ENCODE measurements at regions not wholly inside any gene's neighbourhood (a gene's known extent, or its start where the extent isn't known, plus 50 kb on each side); places are given as distances from the start of the nearest gene placed in this dataset.

DNA sequence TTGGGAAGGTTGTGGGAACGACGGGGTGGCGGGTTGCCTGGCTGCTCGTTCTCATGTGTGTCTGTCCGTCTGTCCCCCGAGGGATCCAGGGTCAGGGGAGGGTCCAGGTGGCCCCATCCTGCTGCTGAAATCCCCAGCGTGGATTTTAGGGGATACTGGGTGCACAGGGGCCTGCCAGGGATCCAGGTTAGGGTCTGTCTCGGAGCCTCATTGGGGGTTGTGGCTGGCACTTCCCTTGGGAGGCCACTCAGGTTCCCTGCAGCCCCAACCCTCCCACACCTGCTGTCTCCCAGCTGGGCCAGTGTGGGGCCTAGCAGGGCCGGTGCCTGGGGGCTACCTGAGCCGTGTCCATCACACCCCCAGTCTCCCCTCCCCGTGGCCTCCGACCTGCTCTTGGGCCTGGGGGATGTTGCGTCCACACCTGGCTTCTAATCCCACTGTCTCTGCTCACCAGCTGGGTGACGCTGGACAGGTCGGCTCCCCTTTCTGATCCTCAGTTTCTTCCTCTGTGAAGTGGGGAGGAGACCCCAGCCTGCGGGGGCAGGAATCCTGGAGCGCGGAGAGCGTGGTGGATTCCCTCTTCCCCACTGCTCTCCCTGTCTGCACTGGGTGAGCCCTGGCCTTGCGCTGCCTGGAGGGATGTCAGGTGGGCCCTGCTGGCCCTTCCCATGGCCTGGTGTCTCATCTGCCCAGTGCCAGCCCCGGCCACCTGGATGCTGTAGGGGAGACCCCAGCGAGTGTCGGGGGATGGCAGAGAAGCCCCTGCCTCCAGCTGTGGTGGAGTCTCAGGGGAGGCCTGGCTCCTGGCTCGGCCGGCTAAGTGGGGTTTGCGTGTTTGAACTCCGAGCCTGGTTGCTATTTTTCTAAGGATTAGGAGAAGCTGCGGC, 81.6 kb downstream of the UNCX start:
- POLR2A ChIA-PET = no interaction called here
- WGBS (ENCODE audit: low lambda C conversion rate) = 36% methylated on average over 22 of the region's 28 CpGs
- TF ChIP-seq MXI1 (IDR thresholded peaks at IDR 0.05; ENCODE audit: low read depth, low read length) = no peak
- no peak for TF ChIP-seq EP300 (IDR thresholded peaks at IDR 0.05; ENCODE audit: borderline replicate concordance in 1 of 2, low read depth in 1 of 2, low read length in 1 of 2)
- no peak for TF ChIP-seq CHD2 (IDR thresholded peaks at IDR 0.05; ENCODE audit: low read length, partially characterized antibody)
- TF ChIP-seq POLR2AphosphoS5 (IDR thresholded peaks at IDR 0.05; ENCODE audit: low read depth, low read length) = no peak
- TF ChIP-seq, protein P1, sequence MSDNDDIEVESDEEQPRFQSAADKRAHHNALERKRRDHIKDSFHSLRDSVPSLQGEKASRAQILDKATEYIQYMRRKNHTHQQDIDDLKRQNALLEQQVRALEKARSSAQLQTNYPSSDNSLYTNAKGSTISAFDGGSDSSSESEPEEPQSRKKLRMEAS (IDR thresholded peaks at IDR 0.05; ENCODE audit: low read depth) = no peak
- no peak for TF ChIP-seq GABPA (IDR thresholded peaks at IDR 0.05; ENCODE audit: low read depth)
- TF ChIP-seq YY1 (IDR thresholded peaks at IDR 0.05; ENCODE audit: low read depth) = no peak
- no peak for TF ChIP-seq MEF2A (IDR thresholded peaks at IDR 0.05; ENCODE audit: borderline replicate concordance, low read depth)
- TF ChIP-seq TAF1 (IDR thresholded peaks at IDR 0.05; ENCODE audit: borderline replicate concordance, low read depth, low read length) = no peak
- TF ChIP-seq RFX5 (IDR thresholded peaks at IDR 0.05; ENCODE audit: low read length) = no peak
- no peak for TF ChIP-seq FOXJ3 (CRISPR knock-in tag; IDR thresholded peaks at IDR 0.05)
- TF ChIP-seq ELF1 (IDR thresholded peaks at IDR 0.05) = no peak
- TF ChIP-seq, protein P2, sequence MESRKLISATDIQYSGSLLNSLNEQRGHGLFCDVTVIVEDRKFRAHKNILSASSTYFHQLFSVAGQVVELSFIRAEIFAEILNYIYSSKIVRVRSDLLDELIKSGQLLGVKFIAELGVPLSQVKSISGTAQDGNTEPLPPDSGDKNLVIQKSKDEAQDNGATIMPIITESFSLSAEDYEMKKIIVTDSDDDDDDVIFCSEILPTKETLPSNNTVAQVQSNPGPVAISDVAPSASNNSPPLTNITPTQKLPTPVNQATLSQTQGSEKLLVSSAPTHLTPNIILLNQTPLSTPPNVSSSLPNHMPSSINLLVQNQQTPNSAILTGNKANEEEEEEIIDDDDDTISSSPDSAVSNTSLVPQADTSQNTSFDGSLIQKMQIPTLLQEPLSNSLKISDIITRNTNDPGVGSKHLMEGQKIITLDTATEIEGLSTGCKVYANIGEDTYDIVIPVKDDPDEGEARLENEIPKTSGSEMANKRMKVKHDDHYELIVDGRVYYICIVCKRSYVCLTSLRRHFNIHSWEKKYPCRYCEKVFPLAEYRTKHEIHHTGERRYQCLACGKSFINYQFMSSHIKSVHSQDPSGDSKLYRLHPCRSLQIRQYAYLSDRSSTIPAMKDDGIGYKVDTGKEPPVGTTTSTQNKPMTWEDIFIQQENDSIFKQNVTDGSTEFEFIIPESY (IDR thresholded peaks at IDR 0.05; ENCODE audit: borderline replicate concordance, low read depth) = no peak
- TF ChIP-seq TCF12 (IDR thresholded peaks at IDR 0.05) = no peak

DNA sequence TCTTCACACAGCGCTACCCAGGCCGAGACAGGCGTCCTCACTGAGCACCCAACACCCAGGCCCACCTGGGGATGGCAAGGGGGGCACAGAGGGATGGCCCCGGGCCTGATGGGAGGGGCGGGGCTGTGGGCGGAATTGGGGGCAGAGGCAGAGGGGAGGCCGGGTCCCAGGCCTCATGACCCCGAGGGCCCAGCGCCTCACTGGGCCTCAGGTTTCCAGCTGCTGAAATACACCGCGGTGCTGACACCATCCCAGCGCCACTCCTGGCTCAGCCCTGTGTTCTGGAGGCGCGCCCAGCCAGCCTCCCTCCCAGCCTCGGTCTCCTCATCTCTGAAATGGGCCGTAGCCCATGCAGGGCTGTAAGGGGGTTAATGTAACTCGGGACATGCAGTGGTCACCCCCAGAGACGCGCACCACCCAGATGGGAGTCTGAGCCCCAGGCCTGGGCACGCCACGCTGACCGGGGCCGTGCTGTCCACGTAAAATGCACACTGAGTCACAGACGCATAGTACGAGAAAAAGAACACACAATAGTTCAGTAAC, 82.3 kb downstream of the UNCX start:
- no peaks in the 10 kb centered on the region for H3K4me1 ChIP-seq (ENCODE audit: control insufficient read depth in 1 of 2, insufficient read depth in 2 of 2, low read depth in 1 of 2, low read length in 1 of 2)
- H3K4me3 ChIP-seq (ENCODE audit: low read depth in 2 of 2, low read length in 1 of 2) = no peak overlapping the region
- ChIA-PET POLR2A (no interaction called here), CTCF (interaction anchor here (0.6 to 1.3 kb wide), 3 partner anchors 89 to 1293 kb away, joined by 3 to 5 read pairs (median 3); no protein-coding TSS in a partner anchor)
- peaks cover 86% of the 10 kb centered on the region for H3K27me3 ChIP-seq (ENCODE audit: insufficient read depth)
- WGBS (ENCODE audit: low lambda C conversion rate) = 45% methylated on average over 18 of the region's 26 CpGs
- no peaks in the 10 kb centered on the region for H3F3A ChIP-seq (replicated peaks; ENCODE audit: insufficient read depth)
- no peak overlapping the region for H3K4me2 ChIP-seq
- H4K20me1 ChIP-seq (ENCODE audit: insufficient read depth) = no peaks in the 10 kb centered on the region
- H3K27ac ChIP-seq (ENCODE audit: low read depth in 2 of 2, low read length in 1 of 2) = no peak overlapping the region
- no peaks in the 10 kb centered on the region for H3K79me2 ChIP-seq (ENCODE audit: insufficient read depth)
- H3K9ac ChIP-seq = no peak overlapping the region
- no peaks in the 10 kb centered on the region for H3K9me3 ChIP-seq
- DNase-seq = no peak
- H3K9me2 ChIP-seq = no peaks in the 10 kb centered on the region
- no peak overlapping the region for H2AFZ ChIP-seq (ENCODE audit: low read depth)
- H3K36me3 ChIP-seq (replicated peaks in 1 of 2; ENCODE audit: control insufficient read depth in 1 of 2, insufficient read depth in 2 of 2, low read length in 1 of 2) = no peaks in the 10 kb centered on the region
- TF ChIP-seq FOXJ3 (CRISPR knock-in tag; IDR thresholded peaks at IDR 0.05) (no peak), EP300 (IDR thresholded peaks at IDR 0.05; ENCODE audit: borderline replicate concordance in 1 of 2, low read depth in 1 of 2, low read length in 1 of 2) (no peak), ELF1 (IDR thresholded peaks at IDR 0.05) (no peak), RFX5 (IDR thresholded peaks at IDR 0.05; ENCODE audit: low read length) (no peak), MXI1 (IDR thresholded peaks at IDR 0.05; ENCODE audit: low read depth, low read length) (no peak), RAD21 (IDR thresholded peaks at IDR 0.05; ENCODE audit: low read length) (no peak), GATA2 (CRISPR knock-in tag; IDR thresholded peaks at IDR 0.05) (no peak), TCF12 (IDR thresholded peaks at IDR 0.05) (no peak), NRF1 (IDR thresholded peaks at IDR 0.05; ENCODE audit: low read depth, low read length) (no peak), JUND (IDR thresholded peaks at IDR 0.05) (no peak)
- TF ChIP-seq, protein P3, sequence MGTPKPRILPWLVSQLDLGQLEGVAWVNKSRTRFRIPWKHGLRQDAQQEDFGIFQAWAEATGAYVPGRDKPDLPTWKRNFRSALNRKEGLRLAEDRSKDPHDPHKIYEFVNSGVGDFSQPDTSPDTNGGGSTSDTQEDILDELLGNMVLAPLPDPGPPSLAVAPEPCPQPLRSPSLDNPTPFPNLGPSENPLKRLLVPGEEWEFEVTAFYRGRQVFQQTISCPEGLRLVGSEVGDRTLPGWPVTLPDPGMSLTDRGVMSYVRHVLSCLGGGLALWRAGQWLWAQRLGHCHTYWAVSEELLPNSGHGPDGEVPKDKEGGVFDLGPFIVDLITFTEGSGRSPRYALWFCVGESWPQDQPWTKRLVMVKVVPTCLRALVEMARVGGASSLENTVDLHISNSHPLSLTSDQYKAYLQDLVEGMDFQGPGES (IDR thresholded peaks at IDR 0.05; ENCODE audit: low read depth, low read length) = no peak
- TF ChIP-seq, protein P4, sequence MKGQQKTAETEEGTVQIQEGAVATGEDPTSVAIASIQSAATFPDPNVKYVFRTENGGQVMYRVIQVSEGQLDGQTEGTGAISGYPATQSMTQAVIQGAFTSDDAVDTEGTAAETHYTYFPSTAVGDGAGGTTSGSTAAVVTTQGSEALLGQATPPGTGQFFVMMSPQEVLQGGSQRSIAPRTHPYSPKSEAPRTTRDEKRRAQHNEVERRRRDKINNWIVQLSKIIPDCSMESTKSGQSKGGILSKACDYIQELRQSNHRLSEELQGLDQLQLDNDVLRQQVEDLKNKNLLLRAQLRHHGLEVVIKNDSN (IDR thresholded peaks at IDR 0.05; ENCODE audit: borderline replicate concordance, low read depth) = no peak

More for the DNA sequence above, 81.6 kb downstream of the UNCX start:
- peak; percentile 32 for DNase-seq
- no peaks in the 10 kb centered on the region for H3F3A ChIP-seq (replicated peaks; ENCODE audit: insufficient read depth)
- H2AFZ ChIP-seq (ENCODE audit: low read depth) = no peak overlapping the region
- H3K27me3 ChIP-seq (ENCODE audit: insufficient read depth) = peaks cover 93% of the 10 kb centered on the region
- H3K4me2 ChIP-seq = no peak overlapping the region
- no peaks in the 10 kb centered on the region for H3K36me3 ChIP-seq (replicated peaks in 1 of 2; ENCODE audit: control insufficient read depth in 1 of 2, insufficient read depth in 2 of 2, low read length in 1 of 2)
- no peaks in the 10 kb centered on the region for H4K20me1 ChIP-seq (ENCODE audit: insufficient read depth)
- H3K9ac ChIP-seq = no peak overlapping the region
- H3K79me2 ChIP-seq (ENCODE audit: insufficient read depth) = no peaks in the 10 kb centered on the region
- H3K4me3 ChIP-seq (ENCODE audit: low read depth in 2 of 2, low read length in 1 of 2) = no peak overlapping the region
- H3K4me1 ChIP-seq (ENCODE audit: control insufficient read depth in 1 of 2, insufficient read depth in 2 of 2, low read depth in 1 of 2, low read length in 1 of 2) = no peaks in the 10 kb centered on the region
- no peaks in the 10 kb centered on the region for H3K9me3 ChIP-seq
- CTCF ChIA-PET = no interaction called here
- H3K9me2 ChIP-seq = no peaks in the 10 kb centered on the region
- no peak overlapping the region for H3K27ac ChIP-seq (ENCODE audit: low read depth in 2 of 2, low read length in 1 of 2)
